GM12878 (cell line): ENCODE measurements at regions not wholly inside any gene's neighbourhood (a gene's known extent, or its start where the extent isn't known, plus 50 kb on each side); places are given as distances from the start of the nearest gene placed in this dataset.

Experiments used
- ATAC-seq: fragments of 200-7000 bp; cut with Tn5 transposase; 3 replicates; pipeline ENCODE4 v1.9.1; 2020; ENCODE audit warnings: mild to moderate bottlenecking, moderate library complexity
- BruUV-seq: library from RNA; stranded (reverse); fragments of 400-500 nt; replicated peaks from 2 replicates; lab custom pipeline; 2021; lab: Mats Ljungman, UMichigan
- CTCF ChIA-PET: fragments of 300-600 bp; sonication (Branson Sonifier 250); formaldehyde crosslinking; extraction: SDS; loops from one replicate; lab custom pipeline; 2021; ENCODE audit warnings: inconsistent platforms; lab: Yijun Ruan, JAX
- POLR2A ChIA-PET: fragments of 350-600 bp; formaldehyde crosslinking; extraction: SDS; loops from one replicate; lab custom pipeline; 2021; ENCODE audit warnings: inconsistent platforms; lab: Charles Lee
- RAD21 ChIA-PET: fragments of 300-600 bp; sonication (Branson Sonifier 250); formaldehyde crosslinking; loops from one replicate; lab custom pipeline; 2023; ENCODE audit warnings: antibody characterized with exemption; ENCODE audit not compliant: unreplicated experiment; lab: Charles Lee
- SMC1A ChIA-PET: fragments of 300-600 bp; sonication (Branson Sonifier 250); formaldehyde crosslinking; loops from one replicate; lab custom pipeline; 2023; ENCODE audit not compliant: unreplicated experiment, uncharacterized antibody; lab: Charles Lee
- DNase-seq: peaks from one replicate; pipeline ENCODE4 v3.0.0-alpha.2; 2011; ENCODE audit warnings: low read depth, low spot score
- FAIRE-seq: peaks from 3 replicates; lab custom pipeline; 2011; peaks lifted over from hg19 to GRCh38; lab: Jason Lieb, UNC
- H2AFZ ChIP-seq: 2 replicates; pipeline ENCODE4 v1.6.0; 2011; ENCODE audit warnings: low read depth, low read length, control low read depth; ENCODE audit not compliant: control insufficient read depth
- H3K27ac ChIP-seq: 2 replicates; pipeline ENCODE4 v1.5.1; 2011; ENCODE audit warnings: control low read depth; ENCODE audit not compliant: control insufficient read depth, insufficient read depth
- H3K27me3 ChIP-seq, 2 experiments: replicated peaks in 1 of 2; 2 replicates each; pipeline versions ENCODE4 v1.6.0 to v1.6.1; 2011; ENCODE audit warnings: low read length in 1 of 2; ENCODE audit not compliant: control insufficient read depth in 2 of 2, insufficient read depth in 2 of 2
- H3K36me3 ChIP-seq, 2 experiments: 2 replicates each; pipeline ENCODE4 v1.5.1; 2011; ENCODE audit warnings: low read length in 1 of 2; ENCODE audit not compliant: control insufficient read depth in 2 of 2, insufficient read depth in 2 of 2
- H3K4me1 ChIP-seq: 2 replicates; pipeline ENCODE4 v1.6.1; 2011; ENCODE audit warnings: mild to moderate bottlenecking, low read length, moderate library complexity, mixed read lengths; ENCODE audit not compliant: control insufficient read depth, insufficient read depth
- H3K4me2 ChIP-seq: 2 replicates; pipeline ENCODE4 v1.6.0; 2011; ENCODE audit warnings: control low read depth; ENCODE audit not compliant: control insufficient read depth, insufficient read depth
- H3K4me3 ChIP-seq: fragments of 200-600 bp; sonication (generic); 2 replicates; pipeline ENCODE4 v1.5.1; 2016
- H3K79me2 ChIP-seq: 2 replicates; pipeline ENCODE4 v1.6.0; 2011; ENCODE audit warnings: low read length; ENCODE audit not compliant: control insufficient read depth, insufficient read depth
- H3K9ac ChIP-seq: 2 replicates; pipeline ENCODE4 v1.8.0; 2011; ENCODE audit warnings: low read length, control low read depth, mixed read lengths; ENCODE audit not compliant: control insufficient read depth, insufficient read depth
- H3K9me3 ChIP-seq: replicated peaks from 3 replicates; pipeline ENCODE4 v1.5.1; 2011; ENCODE audit warnings: mild to moderate bottlenecking, low read length; ENCODE audit not compliant: control insufficient read depth, insufficient read depth
- H4K20me1 ChIP-seq: 2 replicates; pipeline ENCODE4 v1.6.0; 2011; ENCODE audit not compliant: control insufficient read depth, insufficient read depth
- CEBPZ ChIP-seq: fragments of 150-350 bp; IDR thresholded peaks from 2 replicates; pipeline ENCODE4 v1.6.1; 2016; ENCODE audit warnings: low read depth, low read length
- EZH2 ChIP-seq: IDR thresholded peaks from 2 replicates; pipeline ENCODE4 v1.6.1; 2012; ENCODE audit warnings: low read depth, mild to moderate bottlenecking, control low read depth, inconsistent platforms, low read length, borderline replicate concordance; ENCODE audit not compliant: control insufficient read depth
- KAT2A ChIP-seq: conservative IDR thresholded peaks from 2 replicates; pipeline ENCODE4 v1.6.1; 2011; ENCODE audit warnings: low read depth, low read length; ENCODE audit not compliant: control insufficient read depth
- KDM1A ChIP-seq: fragments of 200-600 bp; sonication (generic); IDR thresholded peaks from 2 replicates; pipeline ENCODE4 v1.6.1; 2016; ENCODE audit warnings: borderline replicate concordance
- NR2C1 ChIP-seq: fragments of 450-650 bp; IDR thresholded peaks from 2 replicates; pipeline ENCODE4 v1.6.1; 2017; ENCODE audit warnings: antibody characterized with exemption, mild to moderate bottlenecking, moderate library complexity
- POLR2AphosphoS5 ChIP-seq: IDR thresholded peaks from 2 replicates; pipeline ENCODE4 v1.6.1; 2011; ENCODE audit warnings: mild to moderate bottlenecking, low read length, inconsistent platforms
- SMC3 ChIP-seq: IDR thresholded peaks from 2 replicates; pipeline ENCODE4 v1.6.1; 2011; ENCODE audit warnings: low read length, improper control_type of control experiment, borderline replicate concordance
- TAF1 ChIP-seq: IDR thresholded peaks from 2 replicates; pipeline ENCODE4 v1.6.1; 2011; ENCODE audit warnings: mild to moderate bottlenecking, low read depth, low read length, borderline replicate concordance
- WGBS: methylation state at CpG from one replicate; pipeline ENCODE4 v1.1.6; 2016; ENCODE audit warnings: low lambda C conversion rate; ENCODE audit not compliant: insufficient replicate concordance, insufficient coverage; ENCODE audit errors: missing lambda C conversion rate; 5-methylcytosine and 5-hydroxymethylcytosine counted together
- in situ Hi-C: fragments of 300-500 bp; cut with MboI; formaldehyde crosslinking; loops from 9 replicates; pipeline ENCODE4 v1.14.3; 2018; ENCODE audit warnings: mixed read lengths
- intact Hi-C: fragments of 100-400 bp; cut with micrococcal nuclease; formaldehyde crosslinking; loops from one replicate; pipeline ENCODE4 v1.14.2; 2022; ENCODE audit not compliant: unreplicated experiment
- TF ChIP-seq, protein P1 (sequence below): fragments of 450-650 bp; IDR thresholded peaks from 2 replicates; pipeline ENCODE4 v1.6.1; 2017; ENCODE audit warnings: borderline replicate concordance

GRCh38 chr18:79595876-79596374, 83.7 kb upstream of the CTDP1 start:
- in situ Hi-C loops, result no loop called here
- ChIA-PET RAD21 (no interaction called here), SMC1A (no interaction called here), CTCF (no interaction called here), POLR2A (no interaction called here)
- FAIRE-seq (no peak), DNase-seq (no peak), ATAC-seq (no peak)
- Histone ChIP-seq H3K36me3 (no peaks in the 10 kb centered on the region), H3K79me2 (no peaks in the 10 kb centered on the region), H2AFZ (no peak overlapping the region), H3K9me3 (peaks cover 1% of the 10 kb centered on the region; the same call in 1 of the 3 replicates), H3K27me3 (no peaks in the 10 kb centered on the region; a peak in 2 of 4 replicates), H3K4me2 (no peak overlapping the region), H3K27ac (no peak overlapping the region), H4K20me1 (no peaks in the 10 kb centered on the region), H3K4me1 (no peaks in the 10 kb centered on the region), H3K9ac (no peak overlapping the region), H3K4me3 (no peak overlapping the region)
- TF ChIP-seq CEBPZ, result no peak
- no peak for TF ChIP-seq TAF1
- TF ChIP-seq NR2C1, result no peak
- TF ChIP-seq KAT2A, result no peak
- no peak for TF ChIP-seq SMC3
- TF ChIP-seq POLR2AphosphoS5, result no peak
- TF ChIP-seq, protein P1, sequence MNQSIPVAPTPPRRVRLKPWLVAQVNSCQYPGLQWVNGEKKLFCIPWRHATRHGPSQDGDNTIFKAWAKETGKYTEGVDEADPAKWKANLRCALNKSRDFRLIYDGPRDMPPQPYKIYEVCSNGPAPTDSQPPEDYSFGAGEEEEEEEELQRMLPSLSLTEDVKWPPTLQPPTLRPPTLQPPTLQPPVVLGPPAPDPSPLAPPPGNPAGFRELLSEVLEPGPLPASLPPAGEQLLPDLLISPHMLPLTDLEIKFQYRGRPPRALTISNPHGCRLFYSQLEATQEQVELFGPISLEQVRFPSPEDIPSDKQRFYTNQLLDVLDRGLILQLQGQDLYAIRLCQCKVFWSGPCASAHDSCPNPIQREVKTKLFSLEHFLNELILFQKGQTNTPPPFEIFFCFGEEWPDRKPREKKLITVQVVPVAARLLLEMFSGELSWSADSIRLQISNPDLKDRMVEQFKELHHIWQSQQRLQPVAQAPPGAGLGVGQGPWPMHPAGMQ, result no peak
- TF ChIP-seq KDM1A, result no peak
- TF ChIP-seq EZH2, result no peak
- no TSS peak for BruUV-seq
- intact Hi-C loops, result no loop called here
- 54% methylated on average over 22 of the region's 22 CpGs for WGBS
